ENCODE measurements at regions not wholly inside any gene's neighbourhood (a gene's known extent, or its start where the extent isn't known, plus 50 kb on each side); places are given as distances from the start of the nearest gene placed in this dataset.
A peak's percentile ranks its signal among the peaks of the same experiment; 100 is the strongest.

DNA sequence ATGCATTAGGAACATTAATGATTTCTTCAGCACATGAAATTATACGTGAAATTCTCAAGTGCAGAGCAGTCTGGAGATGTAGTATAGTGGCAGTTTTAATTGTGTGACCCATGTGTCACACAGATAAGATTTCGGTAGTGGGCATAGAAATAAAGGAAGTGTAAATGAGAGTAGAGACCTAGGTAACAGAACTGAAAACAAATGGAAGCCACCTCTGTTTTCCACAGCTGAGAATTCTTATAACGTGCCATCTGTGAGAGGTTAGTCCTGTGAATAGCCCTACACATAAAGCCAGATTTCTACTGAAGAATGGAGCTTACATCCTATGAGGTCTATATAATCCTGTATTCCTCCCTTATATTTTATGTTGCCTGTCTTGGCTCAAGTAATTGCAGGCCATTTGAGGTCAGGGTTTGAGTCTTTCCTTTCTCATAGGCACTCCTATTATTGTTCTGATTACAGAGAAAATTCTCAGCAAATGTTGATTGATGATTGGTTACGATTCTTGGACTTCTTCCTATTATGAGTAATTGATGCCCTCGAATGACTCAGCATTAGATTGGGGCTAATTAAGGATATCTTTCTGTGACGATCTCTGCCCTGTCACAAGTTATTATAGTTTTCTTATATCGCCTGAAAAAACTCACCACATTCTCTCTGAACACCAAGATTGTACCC lies 258.2 kb downstream of the KIF20B start:
- no peak for FAIRE-seq
- Histone ChIP-seq H3K36me3 (ENCODE audit: control insufficient read depth, insufficient read depth, low read length) (no peaks in the 10 kb centered on the region), H3K27me3 (ENCODE audit: control insufficient read depth, insufficient read depth, low read length) (no peaks in the 10 kb centered on the region), H3K4me3 (ENCODE audit: low read depth, low read length) (no peak overlapping the region)
- no peak for DNase-seq (ENCODE audit: low read depth)
- TF ChIP-seq, protein P1, sequence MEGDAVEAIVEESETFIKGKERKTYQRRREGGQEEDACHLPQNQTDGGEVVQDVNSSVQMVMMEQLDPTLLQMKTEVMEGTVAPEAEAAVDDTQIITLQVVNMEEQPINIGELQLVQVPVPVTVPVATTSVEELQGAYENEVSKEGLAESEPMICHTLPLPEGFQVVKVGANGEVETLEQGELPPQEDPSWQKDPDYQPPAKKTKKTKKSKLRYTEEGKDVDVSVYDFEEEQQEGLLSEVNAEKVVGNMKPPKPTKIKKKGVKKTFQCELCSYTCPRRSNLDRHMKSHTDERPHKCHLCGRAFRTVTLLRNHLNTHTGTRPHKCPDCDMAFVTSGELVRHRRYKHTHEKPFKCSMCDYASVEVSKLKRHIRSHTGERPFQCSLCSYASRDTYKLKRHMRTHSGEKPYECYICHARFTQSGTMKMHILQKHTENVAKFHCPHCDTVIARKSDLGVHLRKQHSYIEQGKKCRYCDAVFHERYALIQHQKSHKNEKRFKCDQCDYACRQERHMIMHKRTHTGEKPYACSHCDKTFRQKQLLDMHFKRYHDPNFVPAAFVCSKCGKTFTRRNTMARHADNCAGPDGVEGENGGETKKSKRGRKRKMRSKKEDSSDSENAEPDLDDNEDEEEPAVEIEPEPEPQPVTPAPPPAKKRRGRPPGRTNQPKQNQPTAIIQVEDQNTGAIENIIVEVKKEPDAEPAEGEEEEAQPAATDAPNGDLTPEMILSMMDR (IDR thresholded peaks at IDR 0.05; ENCODE audit: insufficient read depth, low read length, severe bottlenecking) = no peak

DNA sequence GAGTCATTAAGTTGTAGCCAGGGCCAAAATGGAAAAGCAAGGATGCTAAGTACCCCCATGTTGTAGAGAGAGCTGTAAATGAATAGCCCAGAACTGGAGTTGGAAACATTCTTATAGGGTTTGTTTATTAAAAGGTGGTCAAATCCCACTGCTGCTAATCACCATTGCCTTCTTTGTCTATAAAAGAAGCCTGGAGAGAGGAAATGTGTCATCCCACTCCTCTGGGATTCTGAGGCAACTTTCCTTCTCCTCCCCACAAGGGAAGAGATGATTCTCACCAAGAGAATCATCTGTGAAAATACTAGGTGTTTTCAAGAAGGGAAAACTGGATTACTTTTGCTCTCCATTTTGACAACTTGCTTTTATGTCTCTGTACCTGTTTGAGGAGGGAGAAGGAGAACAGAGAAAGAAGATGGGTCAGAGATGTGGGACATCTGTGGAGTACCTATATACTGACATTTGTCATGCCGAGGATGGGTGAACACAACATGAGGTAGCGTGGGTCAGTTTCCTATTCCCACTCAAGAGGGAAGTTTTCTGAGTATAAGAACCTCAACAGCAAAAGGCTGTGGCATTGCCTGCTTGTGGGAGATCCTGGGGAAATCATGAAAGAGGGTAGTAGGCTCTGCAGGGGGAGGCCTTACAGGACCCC lies 262.2 kb downstream of the KIF20B start:
- H3K4me3 ChIP-seq (ENCODE audit: low read depth, low read length) = no peak overlapping the region
- no peak for FAIRE-seq
- DNase-seq (ENCODE audit: low read depth) = peak; percentile 15
- TF ChIP-seq, protein P1 (IDR thresholded peaks at IDR 0.05; ENCODE audit: insufficient read depth, low read length, severe bottlenecking) = no peak
- no peaks in the 10 kb centered on the region for H3K27me3 ChIP-seq (ENCODE audit: control insufficient read depth, insufficient read depth, low read length)
- H3K36me3 ChIP-seq (ENCODE audit: control insufficient read depth, insufficient read depth, low read length) = no peaks in the 10 kb centered on the region

DNA sequence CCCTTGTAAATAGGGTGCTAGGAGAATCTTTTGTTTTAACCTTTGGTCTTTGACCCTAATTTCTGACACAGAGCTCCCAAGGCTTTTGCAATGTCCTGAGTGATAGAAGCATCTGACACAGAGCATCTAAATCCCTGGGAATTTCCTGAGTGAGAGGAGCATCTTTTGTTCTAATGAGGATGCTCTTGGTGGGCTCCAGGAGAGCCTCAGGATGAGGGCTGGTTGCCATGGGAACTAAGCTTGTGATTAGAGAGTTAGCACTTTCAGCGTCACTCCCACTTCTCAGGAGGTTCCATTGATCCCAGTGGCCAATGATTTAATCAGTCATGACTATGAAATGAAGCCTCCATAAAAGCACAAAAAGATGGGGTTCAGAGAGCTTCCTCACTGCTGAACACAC lies 264.8 kb downstream of the KIF20B start:
- no peak for FAIRE-seq
- Histone ChIP-seq H3K27me3 (ENCODE audit: control insufficient read depth, insufficient read depth, low read length) (no peaks in the 10 kb centered on the region), H3K36me3 (ENCODE audit: control insufficient read depth, insufficient read depth, low read length) (no peaks in the 10 kb centered on the region), H3K4me3 (ENCODE audit: low read depth, low read length) (no peak overlapping the region)
- TF ChIP-seq, protein P1 (IDR thresholded peaks at IDR 0.05; ENCODE audit: insufficient read depth, low read length, severe bottlenecking) = no peak
- DNase-seq (ENCODE audit: low read depth) = no peak

DNA sequence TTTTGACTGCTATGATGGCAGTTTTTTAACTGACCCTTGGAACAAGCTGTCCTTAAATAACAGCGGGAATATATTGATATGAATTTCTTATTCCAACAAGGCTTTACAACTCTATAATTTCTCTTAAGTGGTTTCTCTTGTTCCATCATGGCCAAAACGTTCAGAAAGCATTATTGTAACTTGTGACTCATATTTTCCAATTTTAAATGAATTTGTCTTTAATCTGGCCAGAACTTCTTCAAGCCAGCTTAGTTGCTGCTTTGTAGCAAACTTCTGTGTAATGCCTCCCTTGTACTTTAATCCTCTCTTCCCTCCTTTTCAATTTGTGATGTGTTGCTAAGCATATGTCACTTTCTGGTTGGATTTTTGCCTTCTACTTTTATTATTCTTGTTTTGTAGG lies 271.9 kb downstream of the KIF20B start:
- DNase-seq (ENCODE audit: low read depth) = no peak
- no peaks in the 10 kb centered on the region for H3K27me3 ChIP-seq (ENCODE audit: control insufficient read depth, insufficient read depth, low read length)
- H3K4me3 ChIP-seq (ENCODE audit: low read depth, low read length) = no peak overlapping the region
- TF ChIP-seq, protein P1 (IDR thresholded peaks at IDR 0.05; ENCODE audit: insufficient read depth, low read length, severe bottlenecking) = no peak
- H3K36me3 ChIP-seq (ENCODE audit: control insufficient read depth, insufficient read depth, low read length) = no peaks in the 10 kb centered on the region
- FAIRE-seq = no peak

DNA sequence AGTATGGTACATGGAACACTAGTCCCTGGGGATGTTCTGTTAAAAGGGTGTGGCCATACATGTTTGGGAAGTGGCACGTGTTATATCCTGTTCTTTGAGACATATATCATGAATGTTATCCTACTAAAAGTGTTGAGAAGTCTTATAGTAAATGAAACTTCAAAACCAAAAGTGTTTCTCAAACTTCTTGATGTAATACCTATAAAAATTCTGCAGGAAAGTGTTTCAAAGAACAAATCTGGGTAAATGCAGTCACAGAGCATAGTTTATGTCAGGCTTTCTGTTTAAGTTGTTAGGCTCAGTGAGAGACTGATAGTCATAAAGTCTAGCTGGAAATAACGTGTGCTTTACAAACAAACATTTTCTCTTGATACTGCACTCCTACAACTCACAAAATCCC lies 273.7 kb downstream of the KIF20B start:
- TF ChIP-seq, protein P1 (IDR thresholded peaks at IDR 0.05; ENCODE audit: insufficient read depth, low read length, severe bottlenecking) = no peak
- no peak for FAIRE-seq
- DNase-seq (ENCODE audit: low read depth) = no peak
- H3K27me3 ChIP-seq (ENCODE audit: control insufficient read depth, insufficient read depth, low read length) = no peaks in the 10 kb centered on the region
- no peak overlapping the region for H3K4me3 ChIP-seq (ENCODE audit: low read depth, low read length)
- H3K36me3 ChIP-seq (ENCODE audit: control insufficient read depth, insufficient read depth, low read length) = no peaks in the 10 kb centered on the region
